Neural crest cell (in vitro differentiated cells): ENCODE measurements at regions not wholly inside any gene's neighbourhood (a gene's known extent, or its start where the extent isn't known, plus 50 kb on each side); places are given as distances from the start of the nearest gene placed in this dataset.

Experiments used
- DNase-seq: peaks from one replicate; pipeline ENCODE4 v3.0.0; 2021; ENCODE audit warnings: low read depth, mixed read lengths, low spot score
- H3K27ac Mint-ChIP-seq: one replicate; pipeline ENCODE4 v1.8.0; 2021; ENCODE audit warnings: mild to moderate bottlenecking, mixed read lengths; ENCODE audit not compliant: unreplicated experiment
- H3K27me3 Mint-ChIP-seq: 2 replicates; pipeline ENCODE4 v1.8.0; 2021; ENCODE audit warnings: low read depth, mild to moderate bottlenecking, mixed read lengths
- H3K36me3 Mint-ChIP-seq: 2 replicates; pipeline ENCODE4 v1.8.0; 2021; ENCODE audit warnings: low read depth, mild to moderate bottlenecking, mixed read lengths
- H3K4me1 Mint-ChIP-seq: 2 replicates; pipeline ENCODE4 v1.8.0; 2021; ENCODE audit warnings: mixed read lengths
- H3K4me3 Mint-ChIP-seq: one replicate; pipeline ENCODE4 v1.8.0; 2021; ENCODE audit warnings: mild to moderate bottlenecking, mixed read lengths
- H3K9me3 Mint-ChIP-seq: 2 replicates; pipeline ENCODE4 v1.8.0; 2021; ENCODE audit warnings: mixed read lengths
- TF ChIP-seq, protein P1 (sequence below): fragments of 200-600 bp; sonication (generic); conservative IDR thresholded peaks from 2 replicates; pipeline ENCODE4 v1.5.0; 2021; ENCODE audit warnings: antibody characterized with exemption, mild to moderate bottlenecking

DNA sequence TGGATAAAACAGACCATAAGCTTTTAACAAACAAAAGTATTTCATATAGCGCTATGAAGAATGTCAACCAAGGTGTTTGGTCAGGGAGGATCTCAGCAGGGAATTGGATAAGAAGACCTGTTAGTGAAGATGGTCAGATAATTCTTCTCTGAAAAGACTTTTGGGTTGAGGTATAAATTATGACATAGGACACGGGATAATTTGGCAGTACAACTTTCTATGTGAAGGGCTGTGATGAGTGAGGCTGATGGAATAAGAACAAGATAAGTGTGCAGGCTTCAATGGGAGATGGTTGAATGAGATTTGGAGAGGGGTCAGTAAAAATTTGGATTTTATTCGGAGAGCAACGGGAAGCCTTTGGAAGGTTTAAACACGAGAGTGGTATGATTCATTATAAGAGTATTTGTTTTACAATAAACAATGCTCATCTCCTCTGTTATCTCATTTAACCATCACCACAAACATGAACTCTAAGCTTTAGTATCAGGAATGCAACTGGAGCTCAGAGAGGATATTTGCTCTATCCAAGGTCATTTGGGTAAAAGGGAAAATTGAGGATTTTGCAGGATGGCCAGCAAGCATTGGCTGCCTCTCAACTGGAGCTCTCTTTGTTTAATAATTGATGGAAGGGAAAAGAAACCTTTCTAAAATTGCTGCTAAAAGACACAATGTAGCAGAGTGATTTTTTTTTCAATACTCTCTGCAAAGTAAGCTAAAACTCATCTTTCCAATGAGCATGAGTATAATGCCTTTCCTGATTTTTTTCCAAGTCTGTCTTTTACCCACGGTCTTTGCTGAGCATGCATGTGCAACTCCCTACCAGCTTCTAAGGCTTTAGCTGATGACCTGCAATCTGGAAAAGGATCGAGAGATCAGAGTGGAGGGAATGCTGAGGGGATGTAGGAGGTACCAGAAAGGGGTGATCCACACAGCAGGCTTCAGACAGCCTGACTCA, 534.0 kb downstream of the CBLN4 start:
- H3K36me3 Mint-ChIP-seq, result no peaks in the 10 kb centered on the region
- TF ChIP-seq, protein P1, sequence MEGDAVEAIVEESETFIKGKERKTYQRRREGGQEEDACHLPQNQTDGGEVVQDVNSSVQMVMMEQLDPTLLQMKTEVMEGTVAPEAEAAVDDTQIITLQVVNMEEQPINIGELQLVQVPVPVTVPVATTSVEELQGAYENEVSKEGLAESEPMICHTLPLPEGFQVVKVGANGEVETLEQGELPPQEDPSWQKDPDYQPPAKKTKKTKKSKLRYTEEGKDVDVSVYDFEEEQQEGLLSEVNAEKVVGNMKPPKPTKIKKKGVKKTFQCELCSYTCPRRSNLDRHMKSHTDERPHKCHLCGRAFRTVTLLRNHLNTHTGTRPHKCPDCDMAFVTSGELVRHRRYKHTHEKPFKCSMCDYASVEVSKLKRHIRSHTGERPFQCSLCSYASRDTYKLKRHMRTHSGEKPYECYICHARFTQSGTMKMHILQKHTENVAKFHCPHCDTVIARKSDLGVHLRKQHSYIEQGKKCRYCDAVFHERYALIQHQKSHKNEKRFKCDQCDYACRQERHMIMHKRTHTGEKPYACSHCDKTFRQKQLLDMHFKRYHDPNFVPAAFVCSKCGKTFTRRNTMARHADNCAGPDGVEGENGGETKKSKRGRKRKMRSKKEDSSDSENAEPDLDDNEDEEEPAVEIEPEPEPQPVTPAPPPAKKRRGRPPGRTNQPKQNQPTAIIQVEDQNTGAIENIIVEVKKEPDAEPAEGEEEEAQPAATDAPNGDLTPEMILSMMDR, result no peak

DNA sequence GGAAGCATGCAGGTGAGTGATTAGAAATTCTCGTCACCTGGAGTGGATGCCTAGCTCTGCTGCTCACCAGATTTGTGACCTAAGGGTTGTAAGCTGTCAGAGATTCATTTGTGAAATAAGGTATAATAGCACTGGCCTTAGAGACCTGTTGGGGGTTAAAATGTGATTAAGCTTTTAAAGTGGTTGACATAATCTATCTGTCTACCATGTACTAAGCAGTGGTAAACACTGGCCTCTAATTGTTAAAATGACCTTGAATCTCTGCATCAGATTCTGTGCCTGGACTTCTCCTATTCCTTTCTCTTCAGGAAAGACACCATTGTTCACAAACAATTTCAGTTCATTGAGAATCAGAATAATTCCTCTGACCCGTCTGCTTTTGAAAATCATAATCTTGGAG, 536.2 kb downstream of the CBLN4 start:
- Mint-ChIP-seq H3K27ac (no peak overlapping the region), H3K36me3 (no peaks in the 10 kb centered on the region), H3K4me1 (no peaks in the 10 kb centered on the region), H3K9me3 (peaks cover 3% of the 10 kb centered on the region), H3K4me3 (no peak overlapping the region), H3K27me3 (peaks cover 11% of the 10 kb centered on the region)
- DNase-seq, result no peak
- TF ChIP-seq, protein P1, result no peak

More for the DNA sequence above, 534.0 kb downstream of the CBLN4 start:
- Mint-ChIP-seq H3K4me1 (no peaks in the 10 kb centered on the region), H3K9me3 (peaks cover 3% of the 10 kb centered on the region), H3K4me3 (no peak overlapping the region), H3K27me3 (peaks cover 11% of the 10 kb centered on the region), H3K27ac (no peak overlapping the region)
- no peak for DNase-seq

DNA sequence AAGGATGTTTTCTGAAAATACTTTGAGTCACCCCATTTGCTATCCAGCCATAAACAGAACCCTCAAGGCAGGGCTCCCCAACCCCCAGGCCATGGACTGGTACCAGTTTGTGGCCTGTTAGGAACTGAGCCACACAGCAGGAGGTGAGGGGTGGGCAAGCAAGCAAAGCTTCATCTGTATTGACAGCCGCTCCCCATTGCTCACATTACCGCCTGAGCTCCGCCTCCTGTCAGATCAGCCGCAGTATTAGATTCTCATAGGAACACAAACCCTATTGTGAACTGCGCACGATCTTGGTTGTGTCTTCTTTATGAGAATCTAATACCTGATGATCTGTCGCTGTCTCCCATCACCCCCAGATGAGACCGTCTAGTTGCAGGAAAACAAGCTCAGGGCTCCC, 543.8 kb downstream of the CBLN4 start:
- DNase-seq, result no peak
- Mint-ChIP-seq H3K27me3 (no peaks in the 10 kb centered on the region), H3K27ac (no peak overlapping the region), H3K9me3 (no peaks in the 10 kb centered on the region), H3K4me1 (no peaks in the 10 kb centered on the region), H3K4me3 (no peak overlapping the region), H3K36me3 (no peaks in the 10 kb centered on the region)
- TF ChIP-seq, protein P1, result no peak

DNA sequence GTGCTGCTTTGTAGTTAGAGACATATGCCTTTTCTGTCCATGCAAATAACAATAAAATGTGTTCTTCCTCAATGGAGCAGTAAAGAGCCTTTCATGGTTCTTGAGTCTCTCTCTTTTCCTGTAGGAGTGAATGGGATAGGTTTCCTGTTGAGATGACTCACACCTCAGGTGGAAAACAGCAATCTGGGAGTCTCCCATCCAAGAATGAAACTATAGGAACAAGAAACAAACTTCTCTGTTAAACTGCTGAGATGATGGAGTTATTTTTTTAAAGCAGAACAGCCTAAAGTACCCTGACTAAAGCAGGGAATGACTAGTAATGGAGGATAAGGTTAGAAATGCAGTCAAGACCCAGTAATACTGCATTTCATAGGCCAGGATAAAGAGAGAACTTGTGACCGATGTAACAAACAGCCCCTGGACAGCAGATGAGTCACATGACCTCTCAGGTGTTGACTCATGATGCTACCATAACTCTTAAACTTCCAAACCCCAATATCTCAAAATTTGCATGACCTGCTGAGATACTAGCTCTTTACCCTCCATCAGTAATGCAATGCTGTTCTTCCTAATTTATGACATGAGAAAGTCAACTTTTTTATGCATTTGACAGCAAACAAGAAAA, 548.9 kb downstream of the CBLN4 start:
- TF ChIP-seq, protein P1, result no peak
- Mint-ChIP-seq H3K4me3 (no peak overlapping the region), H3K9me3 (no peaks in the 10 kb centered on the region), H3K27me3 (no peaks in the 10 kb centered on the region), H3K27ac (no peak overlapping the region), H3K4me1 (no peaks in the 10 kb centered on the region), H3K36me3 (no peaks in the 10 kb centered on the region)
- no peak for DNase-seq

DNA sequence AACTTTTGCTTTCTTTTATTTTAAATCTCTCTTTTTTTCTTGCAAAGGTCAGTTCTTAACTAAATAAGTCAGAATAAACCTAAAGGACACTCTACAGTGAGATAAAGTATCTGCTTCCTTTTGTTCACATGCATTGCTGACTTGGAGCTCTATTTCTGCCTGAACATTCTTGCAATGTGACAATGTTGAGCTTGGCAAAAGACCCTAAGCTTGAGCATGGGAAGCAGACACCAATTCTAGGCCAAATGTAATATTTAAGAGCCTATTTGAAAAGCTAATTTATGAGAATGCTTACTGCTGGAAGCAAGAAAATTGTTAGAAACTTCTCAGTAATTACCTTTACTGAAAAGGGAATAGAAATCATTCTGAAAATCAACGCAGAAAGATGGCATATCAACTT, 556.2 kb downstream of the CBLN4 start:
- Mint-ChIP-seq H3K36me3 (no peaks in the 10 kb centered on the region), H3K4me1 (no peaks in the 10 kb centered on the region), H3K9me3 (no peaks in the 10 kb centered on the region), H3K27ac (no peak overlapping the region), H3K4me3 (no peak overlapping the region), H3K27me3 (no peaks in the 10 kb centered on the region)
- DNase-seq, result no peak
- TF ChIP-seq, protein P1, result no peak
